GM21717 (cell line): ENCODE measurements at regions not wholly inside any gene's neighbourhood (a gene's known extent, or its start where the extent isn't known, plus 50 kb on each side); places are given as distances from the start of the nearest gene placed in this dataset.
A peak's percentile ranks its signal among the peaks of the same experiment; 100 is the strongest.

Source experiments
- ATAC-seq: cut with Tn5 transposase; IDR thresholded peaks from one replicate; pipeline ENCODE4 v1.9.1; 2021; ENCODE audit warnings: mild to moderate bottlenecking, moderate library complexity; ENCODE audit not compliant: unreplicated experiment

- ATAC-seq: no peak
Measured at GRCh38 chr4:71151054-71151453, 157.6 kb downstream of the DCK start.

GRCh38 chr4:71156616-71157015 is 163.2 kb downstream of the DCK start:
- ATAC-seq: no peak

DNA sequence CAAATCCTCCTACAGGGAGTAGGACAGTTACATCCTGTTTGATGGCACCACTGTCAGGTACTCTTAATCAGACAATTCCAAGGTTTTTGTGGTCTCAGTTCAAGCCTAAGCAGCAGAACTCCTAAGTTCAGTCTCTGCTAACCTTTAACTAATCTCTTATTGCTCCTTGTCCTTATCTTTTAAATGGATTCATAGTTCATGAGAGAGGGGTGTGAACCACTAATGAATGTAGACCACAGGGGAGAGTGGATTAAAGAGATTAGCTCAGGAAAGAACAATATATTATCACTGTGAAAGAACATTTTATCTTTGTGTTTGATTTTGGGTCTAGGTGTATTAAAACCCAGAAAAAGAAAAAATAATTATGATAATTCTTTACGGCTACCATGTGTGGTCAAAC is 168.9 kb downstream of the DCK start:
- ATAC-seq: no peak

DNA sequence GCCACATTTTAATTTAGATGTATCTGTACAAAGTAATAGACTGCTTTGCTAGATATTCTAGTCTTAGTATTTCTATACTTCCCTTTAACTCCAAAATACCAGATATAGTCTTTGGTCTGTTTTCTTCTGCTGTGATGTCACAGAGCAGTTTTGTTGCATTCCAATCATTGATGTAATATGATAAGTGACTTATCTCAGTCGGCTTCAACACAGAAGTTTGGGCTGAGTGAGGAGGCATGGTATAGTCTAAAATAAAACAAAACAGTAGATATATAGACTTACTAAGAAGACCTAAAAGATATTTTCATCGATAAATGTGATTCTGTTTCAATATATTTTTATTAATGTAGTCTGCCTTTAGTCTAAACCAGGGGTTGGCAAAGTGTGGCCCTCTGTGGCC is 169.9 kb downstream of the DCK start:
- no peak for ATAC-seq

DNA sequence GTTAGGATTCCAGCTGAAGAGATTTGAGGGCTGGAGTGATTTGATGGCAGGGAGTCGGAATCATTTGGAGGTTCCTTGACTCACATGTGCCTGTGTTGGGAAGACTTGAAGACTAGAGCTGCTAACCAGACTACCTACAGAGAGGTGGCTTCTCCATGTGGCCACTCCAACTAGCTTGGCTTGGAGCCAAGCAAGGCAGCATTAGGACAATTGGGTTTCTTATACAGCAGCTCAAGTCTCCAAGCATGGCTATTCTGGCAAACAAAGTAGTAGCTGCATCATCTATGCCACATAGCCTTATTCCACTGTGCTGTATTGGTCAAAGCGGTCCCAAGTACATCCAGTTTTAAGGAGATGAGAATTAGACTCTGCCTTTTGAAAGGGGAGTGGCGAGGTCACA is 171.7 kb upstream of the SLC4A4 start:
- ATAC-seq: no peak

DNA sequence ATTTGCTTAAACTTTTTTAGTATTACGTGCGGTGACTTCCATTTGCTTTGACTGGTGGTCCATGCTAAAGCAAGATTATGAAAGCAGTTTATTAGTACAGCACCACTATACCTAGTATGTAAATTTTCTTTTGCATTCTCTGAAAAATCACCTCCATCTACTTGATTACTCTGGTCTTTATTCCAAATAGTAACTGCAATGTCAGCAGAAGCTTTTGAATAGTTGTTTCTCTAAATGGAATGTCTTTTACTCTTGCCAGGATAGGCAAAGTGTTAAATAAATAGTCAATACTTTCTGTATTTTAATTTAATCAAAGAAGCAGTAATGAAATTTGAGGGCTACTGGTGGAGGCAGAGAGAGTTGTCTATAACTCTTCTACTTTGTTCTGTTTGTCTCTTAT is 167.2 kb upstream of the SLC4A4 start:
- no peak for ATAC-seq

- no peak for ATAC-seq
Measured at GRCh38 chr4:71181332-71181731, 157.5 kb upstream of the SLC4A4 start.

GRCh38 chr4:71184195-71184781 is 154.5 kb upstream of the SLC4A4 start:
- ATAC-seq: peak; percentile 81

DNA sequence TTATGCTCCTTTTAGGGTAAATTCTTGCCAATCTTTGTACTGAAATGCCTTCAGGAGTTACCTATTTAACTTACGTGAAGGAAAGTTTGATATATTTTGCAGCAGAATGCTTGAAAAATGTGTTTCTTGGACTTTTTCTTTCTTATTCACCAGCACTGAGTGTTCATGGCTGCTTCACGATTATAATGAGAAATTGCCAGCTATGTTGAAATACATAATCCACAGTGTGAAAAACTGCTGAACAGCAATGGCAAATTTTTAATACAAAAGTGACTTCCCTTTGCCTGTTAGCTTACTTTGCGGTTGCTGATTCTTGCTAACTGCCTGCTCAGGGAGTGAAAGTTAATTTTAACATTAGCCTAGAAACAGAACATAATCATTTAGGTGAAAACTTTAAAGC is 153.8 kb upstream of the SLC4A4 start:
- ATAC-seq: no peak

DNA sequence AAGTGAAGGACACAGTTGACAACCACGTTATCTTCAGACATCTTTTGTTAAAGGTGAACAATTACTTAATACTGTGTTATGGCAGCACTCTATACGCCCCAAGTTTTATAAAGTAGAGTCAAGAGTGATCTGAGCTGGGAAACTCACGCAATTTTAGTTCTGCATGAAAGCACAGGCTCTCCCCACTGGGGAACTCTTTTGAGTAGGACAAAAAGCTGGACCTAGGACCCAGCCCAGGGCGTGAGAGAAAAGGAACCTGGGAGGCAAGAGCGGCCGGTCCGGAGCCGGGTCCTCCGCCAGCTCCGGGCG is 152.6 kb upstream of the SLC4A4 start:
- ATAC-seq: no peak

DNA sequence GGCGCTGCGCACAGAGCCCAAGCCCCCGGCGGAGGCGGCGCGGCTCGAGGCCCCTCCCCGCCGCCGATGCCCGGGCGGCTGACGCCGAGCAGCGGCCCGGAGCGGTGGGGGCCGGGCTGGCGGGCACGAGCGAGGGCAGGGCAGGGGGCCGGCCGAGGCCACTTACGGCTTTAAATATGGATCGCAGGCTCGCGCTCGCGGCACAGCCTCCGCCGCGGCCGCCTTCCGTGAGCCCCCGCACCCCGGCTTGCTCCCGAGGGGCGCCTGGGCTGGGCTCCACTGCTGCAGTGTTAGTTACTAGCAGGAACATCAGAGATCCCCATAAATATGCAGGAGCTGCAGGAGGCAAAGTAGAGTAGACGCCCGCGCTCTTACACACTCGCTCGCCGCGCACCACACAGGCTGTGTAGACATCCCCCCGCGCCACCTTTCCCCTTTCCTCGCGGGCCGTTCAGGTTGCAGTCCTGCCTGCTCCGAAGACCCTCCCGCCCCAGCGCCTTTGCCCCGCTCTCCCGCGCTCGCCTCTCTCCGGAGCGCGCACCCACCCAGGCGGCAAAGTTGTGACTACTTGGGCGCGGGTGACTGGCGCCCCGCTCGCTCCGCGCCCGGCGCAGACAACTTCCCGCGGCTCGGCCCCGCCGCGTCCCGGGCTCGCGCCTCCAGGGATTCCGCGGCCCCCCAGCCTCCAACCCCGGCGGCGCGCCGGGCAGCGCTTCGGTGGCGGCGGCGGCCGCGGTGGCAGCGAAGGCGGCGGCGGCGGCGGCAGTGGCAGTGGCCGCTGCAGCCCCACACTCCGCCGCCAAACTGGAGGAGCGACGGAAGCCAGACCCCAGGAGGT is 152.0 kb upstream of the SLC4A4 start:
- no peak for ATAC-seq

DNA sequence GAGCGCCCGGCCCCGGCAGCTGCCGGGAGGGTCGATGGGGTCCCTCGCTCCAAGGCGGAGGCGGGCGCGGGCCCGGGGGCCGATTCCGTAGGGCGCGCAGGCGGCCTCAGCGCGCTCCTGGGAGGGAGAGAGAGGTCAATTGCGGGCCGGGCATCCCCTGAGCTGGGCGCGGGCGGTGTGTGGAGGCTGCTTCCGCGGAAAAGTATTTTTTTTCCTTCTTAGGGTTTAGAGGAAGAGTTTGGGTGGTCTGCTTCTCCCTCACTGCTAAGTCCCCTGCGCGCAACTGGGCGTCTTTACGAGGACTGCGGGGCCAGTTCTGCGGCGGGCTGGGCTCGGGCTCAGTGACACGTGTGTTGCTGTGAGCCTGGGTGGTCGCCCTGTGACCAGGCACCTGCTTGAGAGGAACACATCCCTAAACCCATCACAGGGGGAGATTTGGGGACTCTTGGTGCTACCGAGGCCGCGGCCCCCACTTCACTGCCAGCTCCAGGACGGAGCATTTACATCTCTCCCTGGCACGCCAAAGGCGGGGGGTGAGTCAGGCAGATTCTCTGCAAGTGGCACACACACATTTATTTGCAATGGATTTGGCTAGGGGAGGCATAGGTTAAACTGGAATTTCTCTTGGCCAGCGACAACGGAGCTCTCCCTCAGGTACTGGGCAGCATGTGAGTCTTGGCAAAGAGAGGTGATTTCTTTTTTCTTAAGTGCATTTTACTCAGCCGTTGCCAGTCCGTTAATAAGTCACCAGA is 151.2 kb upstream of the SLC4A4 start:
- ATAC-seq: no peak

DNA sequence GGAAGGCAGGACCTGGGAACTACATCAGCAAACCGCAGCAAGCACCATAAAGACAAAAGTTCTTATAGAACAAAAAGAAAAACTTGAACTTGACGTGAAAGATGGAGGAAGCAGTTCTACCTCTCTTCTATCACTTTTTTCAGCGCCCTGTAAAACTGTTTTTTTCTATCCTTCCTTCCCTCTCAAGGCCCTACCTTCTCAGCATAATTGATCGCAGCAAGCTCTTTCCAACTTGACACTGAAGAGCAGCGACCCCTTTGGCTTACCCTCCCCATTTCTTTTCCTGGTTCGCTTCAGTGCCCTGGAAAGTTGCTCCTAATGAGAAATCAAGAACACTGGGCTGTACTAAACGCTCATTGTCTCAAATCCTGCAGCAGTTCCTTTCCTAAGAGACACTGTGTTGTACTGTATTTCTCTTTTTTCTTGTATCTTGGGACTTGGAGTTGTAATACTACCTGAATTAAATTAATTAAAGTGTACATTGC is 150.6 kb upstream of the SLC4A4 start:
- ATAC-seq: no peak

DNA sequence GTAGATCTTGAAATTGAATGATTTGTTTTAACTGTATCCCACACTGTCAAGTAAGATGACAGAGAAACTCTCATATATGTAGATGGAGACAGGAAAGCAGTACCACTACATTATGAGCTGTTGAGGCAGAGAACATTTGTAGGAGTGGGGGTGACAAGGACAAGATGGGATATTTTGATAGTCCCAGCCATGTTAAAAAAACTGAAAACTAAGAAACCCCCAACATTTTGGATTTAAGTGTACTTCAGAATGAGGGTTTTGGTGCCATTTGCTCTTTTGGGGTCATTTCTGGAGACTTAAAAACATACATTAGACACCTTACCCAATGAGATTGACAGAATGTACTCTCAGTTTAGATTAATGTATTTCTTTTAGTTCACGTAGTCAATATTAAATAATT is 149.9 kb upstream of the SLC4A4 start:
- ATAC-seq: no peak

DNA sequence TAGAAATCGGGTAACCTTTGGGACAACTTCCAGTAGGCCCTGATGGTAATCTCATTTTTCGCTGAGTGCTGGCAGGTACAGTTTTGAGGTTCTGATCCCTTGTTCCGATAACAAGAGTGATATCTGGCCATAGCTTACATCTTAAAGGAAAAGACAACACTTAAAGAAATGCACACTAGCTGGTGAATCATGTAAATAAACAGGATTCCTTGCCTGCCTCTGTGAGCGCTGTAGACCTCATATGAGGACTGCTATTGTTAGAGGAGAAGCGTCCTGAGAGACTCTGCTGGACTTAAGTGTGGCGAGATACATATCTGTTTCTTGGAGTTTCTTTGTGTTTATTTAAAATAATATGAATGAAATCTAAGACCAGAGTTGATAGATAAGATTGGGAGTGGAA is 149.3 kb upstream of the SLC4A4 start:
- no peak for ATAC-seq

DNA sequence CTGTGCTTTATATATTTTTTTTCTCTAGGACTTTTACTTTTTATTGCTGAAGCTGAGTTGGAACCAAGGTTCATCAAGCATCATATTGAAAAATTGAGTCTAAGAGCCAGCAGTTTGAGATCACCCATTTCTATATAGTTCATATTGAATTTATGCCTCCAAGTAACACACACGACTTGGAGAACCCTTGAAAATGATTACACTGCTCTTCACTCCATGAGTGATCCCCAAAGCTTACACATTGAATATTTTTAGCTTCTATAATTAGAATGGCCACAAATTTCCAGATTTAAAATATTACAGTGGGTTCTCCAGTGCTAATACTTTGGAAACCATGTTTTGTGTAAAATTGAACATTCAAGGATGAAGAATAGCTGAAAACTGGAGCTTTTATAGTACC is 144.4 kb upstream of the SLC4A4 start:
- ATAC-seq: no peak

DNA sequence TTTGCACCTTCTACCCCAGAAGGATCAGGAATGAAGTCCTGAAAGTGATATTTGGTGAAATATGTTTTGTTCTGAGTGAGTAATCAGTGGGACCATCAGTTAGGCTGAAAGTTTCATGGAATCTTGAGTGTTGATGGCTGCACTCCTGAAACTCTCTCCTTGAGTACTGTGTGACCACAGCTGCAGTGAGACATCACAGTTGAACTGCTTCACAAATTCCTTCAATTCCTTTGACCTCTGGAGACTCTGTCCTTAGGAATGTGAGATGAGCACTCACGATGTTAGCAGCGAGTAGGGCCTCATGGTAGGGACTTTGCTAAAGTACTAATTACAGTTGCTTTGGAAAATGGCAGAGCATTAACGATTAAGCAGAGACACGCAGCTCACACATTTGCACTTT is 142.9 kb upstream of the SLC4A4 start:
- ATAC-seq: no peak

GRCh38 chr4:71198958-71199357 is 139.9 kb upstream of the SLC4A4 start:
- ATAC-seq: no peak

GRCh38 chr4:71201057-71201456 is 137.8 kb upstream of the SLC4A4 start:
- ATAC-seq: no peak

DNA sequence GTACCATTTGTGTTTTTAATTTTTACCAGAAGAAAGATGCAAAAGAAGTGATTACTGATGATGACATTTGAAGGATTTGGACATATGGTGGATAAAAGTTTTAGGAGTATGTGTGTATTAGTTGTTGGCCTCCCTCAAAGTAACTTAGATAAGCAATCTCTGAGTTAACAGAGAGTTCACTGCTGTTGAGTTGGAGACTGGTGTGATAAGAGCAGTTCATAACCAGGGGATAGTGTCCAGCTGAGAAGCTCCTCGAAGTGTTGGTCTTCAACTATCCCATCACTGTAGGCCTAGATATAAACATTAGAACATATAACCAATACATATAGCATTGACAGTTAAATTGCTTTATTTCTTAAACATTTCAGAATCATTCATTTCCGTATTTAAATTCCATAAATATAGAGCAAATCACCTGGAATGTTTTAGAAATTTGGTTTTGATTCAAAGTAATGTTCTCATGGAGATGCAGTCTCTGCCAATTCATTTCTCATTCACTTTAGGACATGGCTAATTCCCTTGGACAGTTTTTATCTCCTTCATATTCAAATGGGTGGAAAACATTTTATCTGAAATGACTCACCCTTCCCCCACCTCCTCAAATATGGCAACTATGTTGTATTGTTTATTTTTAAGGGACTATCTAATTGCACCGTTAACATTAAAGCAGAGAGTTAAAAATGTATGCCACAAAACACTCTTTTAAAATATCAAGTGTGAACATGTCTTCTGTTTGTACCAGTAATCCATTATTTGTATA is 136.8 kb upstream of the SLC4A4 start:
- ATAC-seq: no peak

DNA sequence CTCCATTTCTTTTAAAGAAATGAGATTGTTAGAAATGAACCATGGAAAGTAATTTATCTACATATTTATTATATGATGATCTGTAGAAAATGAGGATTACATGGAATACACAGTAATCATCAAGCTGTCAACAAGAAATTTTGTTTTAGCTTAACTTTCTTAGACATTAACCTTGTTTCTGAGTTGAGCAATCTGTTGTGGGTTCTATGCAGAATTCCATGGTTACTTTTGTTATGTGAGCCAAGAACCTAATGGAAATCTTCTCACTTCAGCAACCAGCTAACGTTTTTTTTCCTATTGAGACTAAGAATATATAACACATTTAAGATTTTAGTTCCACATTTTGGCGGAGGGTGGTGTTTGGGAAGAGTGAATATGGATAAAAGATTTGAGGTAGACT is 136.1 kb upstream of the SLC4A4 start:
- no peak for ATAC-seq
